H1 (cell line): ENCODE measurements at regions not wholly inside any gene's neighbourhood (a gene's known extent, or its start where the extent isn't known, plus 50 kb on each side); places are given as distances from the start of the nearest gene placed in this dataset.

Experiments used
- SIN3A ChIP-seq, 2 experiments: IDR thresholded peaks in 1 of 2; conservative IDR thresholded peaks in 1 of 2; 2 replicates each; pipeline ENCODE4 v1.6.1; 2011 to 2012; ENCODE audit warnings: low read length in 2 of 2, improper control_type of control experiment in 1 of 2, low read depth in 1 of 2, mild to moderate bottlenecking in 1 of 2

GRCh38 chr2:37783545-37783944 is 112.1 kb upstream of the CDC42EP3 start (continued):
- no peak for TF ChIP-seq SIN3A (conservative IDR thresholded peaks at IDR 0.05 in 1 of 2, IDR thresholded peaks at IDR 0.05 in 1 of 2; ENCODE audit: low read depth in 1 of 2, low read length in 2 of 2)
